ENCODE measurements at regions not wholly inside any gene's neighbourhood (a gene's known extent, or its start where the extent isn't known, plus 50 kb on each side); places are given as distances from the start of the nearest gene placed in this dataset.

GRCh38 chr3:5618170-5618569 is 430.7 kb downstream of the EDEM1 start:
- no peak for DNase-seq (ENCODE audit: low read depth)

GRCh38 chr3:5630406-5630805 is 442.9 kb downstream of the EDEM1 start:
- DNase-seq (ENCODE audit: low read depth), result no peak

- DNase-seq (ENCODE audit: low read depth), result no peak
These were observed 446.5 kb downstream of the EDEM1 start for GRCh38 chr3:5633960-5634359.

- no peak for DNase-seq (ENCODE audit: low read depth)
These were observed 446.9 kb downstream of the EDEM1 start for GRCh38 chr3:5634411-5634810.

- no peak for DNase-seq (ENCODE audit: low read depth)
These were observed 448.2 kb downstream of the EDEM1 start for GRCh38 chr3:5635746-5636145.

GRCh38 chr3:5638550-5638949 is 451.0 kb downstream of the EDEM1 start:
- no peak for DNase-seq (ENCODE audit: low read depth)

- DNase-seq (ENCODE audit: low read depth), result no peak
These were observed 457.5 kb downstream of the EDEM1 start for GRCh38 chr3:5644773-5645670.

GRCh38 chr3:5645692-5646410 is 458.3 kb downstream of the EDEM1 start:
- no peak for DNase-seq (ENCODE audit: low read depth)

GRCh38 chr3:5650303-5650702 is 462.8 kb downstream of the EDEM1 start:
- no peak for DNase-seq (ENCODE audit: low read depth)

- DNase-seq (ENCODE audit: low read depth), result no peak
These were observed 463.8 kb downstream of the EDEM1 start for GRCh38 chr3:5651351-5651750.

- DNase-seq (ENCODE audit: low read depth), result no peak
These were observed 466.1 kb downstream of the EDEM1 start for GRCh38 chr3:5653426-5654143.

- DNase-seq (ENCODE audit: low read depth), result no peak
These were observed 469.6 kb downstream of the EDEM1 start for GRCh38 chr3:5657106-5657505.

- DNase-seq (ENCODE audit: low read depth), result no peak
These were observed 476.1 kb downstream of the EDEM1 start for GRCh38 chr3:5663601-5664000.

GRCh38 chr3:5666455-5666854 is 478.9 kb downstream of the EDEM1 start:
- DNase-seq (ENCODE audit: low read depth), result no peak

GRCh38 chr3:5673521-5673920 is 486.0 kb downstream of the EDEM1 start:
- DNase-seq (ENCODE audit: low read depth), result no peak

- no peak for DNase-seq (ENCODE audit: low read depth)
These were observed 487.8 kb downstream of the EDEM1 start for GRCh38 chr3:5675319-5675718.

- no peak for DNase-seq (ENCODE audit: low read depth)
These were observed 490.0 kb downstream of the EDEM1 start for GRCh38 chr3:5677555-5677954.

- no peak for DNase-seq (ENCODE audit: low read depth)
These were observed 490.7 kb downstream of the EDEM1 start for GRCh38 chr3:5678248-5678647.

GRCh38 chr3:5678844-5679243 is 491.3 kb downstream of the EDEM1 start:
- DNase-seq (ENCODE audit: low read depth), result no peak

GRCh38 chr3:5687230-5687629 is 499.7 kb downstream of the EDEM1 start:
- no peak for DNase-seq (ENCODE audit: low read depth)

- no peak for DNase-seq (ENCODE audit: low read depth)
These were observed 503.0 kb downstream of the EDEM1 start for GRCh38 chr3:5690490-5690889.

GRCh38 chr3:5690904-5691532 is 503.5 kb downstream of the EDEM1 start:
- DNase-seq (ENCODE audit: low read depth), result no peak

All from amniotic epithelial cell (primary cell).